ENCODE measurements at regions not wholly inside any gene's neighbourhood (a gene's known extent, or its start where the extent isn't known, plus 50 kb on each side); places are given as distances from the start of the nearest gene placed in this dataset.
"Not testable (repeated sequence)": the region's sequence is repeated elsewhere in the genome, so short reads cannot be mapped to it uniquely, and the experiment has no call there.

GRCh38 chr16:26983426-26983825 lies 83.3 kb upstream of the C16orf82 start:
- no peaks in the 10 kb centered on the region for H3K9me3 ChIP-seq
- intact Hi-C loops (cut with DNase I) = no loop called here
- H3K4me3 ChIP-seq = no peak overlapping the region
- DNase-seq = no peak
- WGBS, 2 donors = 69 to 91% methylated on average over 2 of the region's 2 CpGs
- no peaks in the 10 kb centered on the region for H3K27me3 ChIP-seq
- no peaks in the 10 kb centered on the region for H3K4me1 ChIP-seq
- H3K36me3 ChIP-seq = no peaks in the 10 kb centered on the region
- H3K27ac ChIP-seq = no peak overlapping the region
- TF ChIP-seq CTCF (IDR thresholded peaks at IDR 0.05) (no peak), POLR2AphosphoS5 (IDR thresholded peaks at IDR 0.05) (no peak), POLR2A (IDR thresholded peaks at IDR 0.05) (no peak), EP300 (IDR thresholded peaks at IDR 0.05) (no peak)

GRCh38 chr16:26985100-26986065 lies 81.3 kb upstream of the C16orf82 start:
- intact Hi-C loops (cut with DNase I) = no loop called here
- H3K9me3 ChIP-seq = no peaks in the 10 kb centered on the region
- H3K27ac ChIP-seq = no peak overlapping the region
- 74 to 80% methylated on average over 17 of the region's 17 CpGs for WGBS, 2 donors
- DNase-seq = no peak
- no peaks in the 10 kb centered on the region for H3K36me3 ChIP-seq
- no peak overlapping the region for H3K4me3 ChIP-seq
- H3K4me1 ChIP-seq = no peaks in the 10 kb centered on the region
- TF ChIP-seq POLR2A (IDR thresholded peaks at IDR 0.05) = no peak
- TF ChIP-seq EP300 (IDR thresholded peaks at IDR 0.05) = no peak
- no peak for TF ChIP-seq POLR2AphosphoS5 (IDR thresholded peaks at IDR 0.05)
- TF ChIP-seq CTCF (IDR thresholded peaks at IDR 0.05) = no peak
- no peaks in the 10 kb centered on the region for H3K27me3 ChIP-seq

GRCh38 chr16:26987597-26988010 lies 79.1 kb upstream of the C16orf82 start:
- no peaks in the 10 kb centered on the region for H3K27me3 ChIP-seq
- H3K36me3 ChIP-seq = no peaks in the 10 kb centered on the region
- no peak for DNase-seq
- intact Hi-C loops (cut with DNase I) = no loop called here
- H3K4me3 ChIP-seq = no peak overlapping the region
- H3K27ac ChIP-seq = no peak overlapping the region
- 53 to 55% methylated on average over 7 of the region's 7 CpGs for WGBS, 2 donors
- H3K9me3 ChIP-seq = no peaks in the 10 kb centered on the region
- TF ChIP-seq POLR2A (IDR thresholded peaks at IDR 0.05) (no peak), POLR2AphosphoS5 (IDR thresholded peaks at IDR 0.05) (no peak), CTCF (IDR thresholded peaks at IDR 0.05) (no peak), EP300 (IDR thresholded peaks at IDR 0.05) (no peak)
- no peaks in the 10 kb centered on the region for H3K4me1 ChIP-seq

GRCh38 chr16:26988186-26988585 lies 78.5 kb upstream of the C16orf82 start:
- no peak for DNase-seq
- intact Hi-C loops (cut with DNase I) = no loop called here
- Histone ChIP-seq H3K4me1 (no peaks in the 10 kb centered on the region), H3K36me3 (no peaks in the 10 kb centered on the region), H3K4me3 (no peak overlapping the region), H3K27ac (no peak overlapping the region), H3K27me3 (no peaks in the 10 kb centered on the region), H3K9me3 (no peaks in the 10 kb centered on the region)
- TF ChIP-seq CTCF (IDR thresholded peaks at IDR 0.05) (no peak), POLR2AphosphoS5 (IDR thresholded peaks at IDR 0.05) (no peak), POLR2A (IDR thresholded peaks at IDR 0.05) (no peak), EP300 (IDR thresholded peaks at IDR 0.05) (no peak)
- 57 to 75% methylated on average over 5 of the region's 5 CpGs for WGBS, 2 donors

GRCh38 chr16:26990384-26991120 lies 76.2 kb upstream of the C16orf82 start:
- H3K9me3 ChIP-seq; DNase-seq; H3K4me3 ChIP-seq; H3K4me1 ChIP-seq; H3K27me3 ChIP-seq; intact Hi-C loops (cut with DNase I); H3K27ac ChIP-seq; H3K36me3 ChIP-seq: not testable (repeated sequence)
- WGBS, 2 donors = 89 to 94% methylated on average over 5 of the region's 5 CpGs
